ENCODE measurements at regions not wholly inside any gene's neighbourhood (a gene's known extent, or its start where the extent isn't known, plus 50 kb on each side); places are given as distances from the start of the nearest gene placed in this dataset.

DNA sequence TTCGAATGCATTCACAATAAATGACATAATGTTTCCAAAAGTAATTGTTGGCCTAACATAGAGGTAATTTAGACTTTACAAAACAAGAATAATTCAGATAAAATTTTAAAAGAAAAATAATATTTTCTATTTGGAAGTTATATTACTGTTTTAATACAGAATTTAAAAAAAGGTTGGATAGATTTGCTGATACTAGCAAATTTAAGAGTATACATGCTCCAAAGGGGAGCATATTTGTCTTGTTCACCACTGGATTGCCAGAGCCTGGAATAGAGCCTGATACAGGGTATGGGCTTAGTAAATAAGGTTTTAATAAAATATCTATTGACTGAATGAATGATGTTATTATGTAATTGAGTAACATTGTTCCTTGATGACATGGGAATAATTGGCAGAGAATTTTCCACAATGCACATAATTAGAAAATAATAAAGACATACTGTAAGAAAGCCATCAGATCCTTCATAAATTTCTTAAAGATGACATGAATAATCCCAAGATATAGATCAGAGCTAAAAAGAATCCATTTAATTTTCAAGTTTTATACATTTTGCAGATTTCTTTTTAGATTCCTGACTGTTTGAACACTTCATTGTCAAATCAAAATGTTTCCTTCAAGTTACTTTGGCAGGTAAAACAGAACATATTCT lies 305.3 kb downstream of the SLC6A15 start:
- FAIRE-seq, result no peak
- no peak for DNase-seq (ENCODE audit: insufficient read length, low spot score)

DNA sequence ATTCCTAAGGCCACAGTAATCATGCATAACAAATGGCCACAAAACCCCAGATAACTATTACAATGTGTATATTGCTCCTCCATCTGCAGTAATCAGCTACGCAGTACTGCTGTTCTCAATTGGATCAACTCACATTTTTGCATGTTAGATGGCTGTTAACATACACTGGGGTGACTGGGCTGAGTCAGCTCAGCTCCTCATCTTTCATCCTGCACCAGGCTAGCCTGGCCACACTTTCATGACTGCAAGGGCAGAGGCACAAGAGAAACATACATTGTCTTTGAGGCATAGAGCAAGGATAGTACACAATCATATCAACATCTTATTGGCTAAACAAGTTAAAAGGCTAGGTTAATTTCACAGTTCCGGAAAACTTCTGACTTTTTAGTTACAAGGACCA lies 306.6 kb downstream of the SLC6A15 start:
- no peak for FAIRE-seq

DNA sequence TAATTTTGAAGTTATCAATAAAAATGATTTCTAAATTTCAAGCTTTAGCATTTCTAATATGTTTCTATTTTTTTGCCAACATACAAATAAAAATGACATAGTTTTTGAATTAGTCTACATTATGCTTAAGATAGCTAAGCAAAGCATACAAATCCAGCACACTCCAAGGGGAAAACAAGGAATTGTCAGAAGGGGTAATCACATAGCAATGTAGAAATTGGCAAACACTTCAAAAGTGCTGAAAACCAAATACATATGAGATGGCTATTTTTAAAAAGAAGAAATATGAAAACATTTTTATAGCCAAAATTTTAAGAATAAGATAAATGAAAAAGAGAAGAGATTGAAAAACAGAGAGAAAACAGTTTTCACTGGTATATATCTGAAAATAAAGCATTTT lies 308.0 kb downstream of the SLC6A15 start:
- FAIRE-seq (no peak), DNase-seq (ENCODE audit: insufficient read length, low spot score) (no peak)

More for the DNA sequence above, 306.6 kb downstream of the SLC6A15 start:
- DNase-seq (ENCODE audit: insufficient read length, low spot score), result no peak

DNA sequence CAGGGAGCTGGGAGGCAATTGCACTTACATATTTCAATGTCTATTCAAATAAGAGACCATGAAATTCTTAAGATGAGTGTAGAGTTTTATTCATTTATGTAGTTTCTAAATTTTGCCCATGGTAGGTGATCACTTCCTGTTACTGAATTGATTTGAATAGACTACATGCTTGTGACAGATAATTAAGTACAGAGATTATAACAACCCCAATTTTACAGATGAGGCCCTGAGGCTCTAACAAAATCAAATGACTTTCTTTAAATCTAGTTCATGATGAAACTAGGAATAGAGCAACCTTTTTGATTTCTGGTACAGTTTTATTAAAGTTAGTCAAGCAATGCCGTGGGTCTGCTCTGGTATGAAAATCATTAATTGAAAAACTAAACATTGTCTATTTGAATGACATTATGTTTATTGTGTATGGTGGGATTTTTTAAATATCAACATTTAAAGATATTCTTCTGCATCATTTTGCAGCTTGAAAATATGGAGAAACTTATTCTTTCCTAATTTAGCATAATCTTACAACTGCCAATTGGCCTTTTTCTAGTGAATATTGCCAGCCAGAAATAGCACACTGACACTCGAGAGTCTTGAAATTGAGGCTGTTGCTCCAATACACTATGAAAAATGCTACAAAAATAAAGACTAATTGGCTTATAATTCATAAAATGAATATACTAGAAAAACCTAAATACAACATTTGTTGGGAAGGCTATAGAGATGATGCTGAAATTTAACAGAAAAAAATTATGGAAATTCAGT lies 308.9 kb downstream of the SLC6A15 start:
- FAIRE-seq, result no peak

DNA sequence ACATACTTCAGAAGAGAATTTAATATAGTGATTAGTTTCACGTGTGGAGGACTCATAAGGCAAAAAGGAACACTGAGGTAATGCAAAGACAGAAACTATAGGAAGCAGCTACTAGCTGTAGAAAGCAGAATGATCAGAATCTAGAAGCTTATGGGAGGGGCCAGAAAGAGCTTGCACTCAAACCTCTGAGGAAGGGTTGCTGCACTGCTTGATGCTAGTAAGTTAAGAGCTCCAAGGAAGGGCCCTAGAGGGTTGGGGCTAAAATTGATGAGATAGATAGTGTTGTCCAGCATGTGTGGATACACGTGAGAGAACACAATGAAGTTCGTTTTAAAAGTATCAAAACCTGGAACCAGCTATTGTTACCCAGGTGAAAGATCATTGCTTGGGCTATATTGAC lies 311.1 kb downstream of the SLC6A15 start:
- DNase-seq (ENCODE audit: insufficient read length, low spot score) (no peak), FAIRE-seq (no peak)

More for the DNA sequence above, 308.9 kb downstream of the SLC6A15 start:
- no peak for DNase-seq (ENCODE audit: insufficient read length, low spot score)

DNA sequence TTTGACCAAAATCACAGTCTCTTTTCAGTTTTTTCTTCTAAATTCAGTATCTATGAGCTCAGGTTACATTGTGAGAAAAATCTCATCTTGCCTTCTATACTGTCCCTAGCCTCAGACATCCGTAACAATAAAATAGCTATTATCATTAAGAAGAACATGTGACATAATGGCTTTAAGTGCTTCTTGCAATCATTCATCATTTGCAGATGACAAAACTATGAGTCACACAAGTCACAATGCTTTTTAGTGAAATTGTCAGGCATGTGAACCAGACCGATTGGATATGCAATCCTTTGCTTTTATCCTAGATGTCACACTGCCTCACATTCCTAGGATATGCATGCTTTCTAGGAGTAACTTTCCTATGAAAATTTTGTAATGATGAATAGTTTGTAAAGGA lies 313.1 kb downstream of the SLC6A15 start:
- DNase-seq (ENCODE audit: insufficient read length, low spot score), result no peak
- no peak for FAIRE-seq

DNA sequence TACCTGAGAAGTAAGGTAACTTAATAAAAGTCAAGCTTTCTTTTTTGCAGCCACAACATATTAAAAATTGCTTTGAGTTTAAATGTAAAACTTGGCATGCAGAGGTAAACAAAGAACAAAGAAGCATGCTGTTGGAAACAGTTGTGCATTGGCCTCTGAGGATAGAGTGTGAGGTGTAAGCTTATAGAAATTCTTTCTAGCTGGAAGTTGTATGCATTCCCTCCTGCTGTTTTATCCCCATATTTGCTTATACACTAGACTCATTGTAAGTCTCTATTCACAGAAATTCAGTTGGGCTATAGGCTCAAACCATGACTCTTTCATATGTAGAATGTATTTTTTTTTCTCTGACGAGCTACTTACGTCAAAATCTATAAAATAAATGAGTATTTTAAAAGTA lies 316.3 kb downstream of the SLC6A15 start:
- FAIRE-seq (no peak), DNase-seq (ENCODE audit: insufficient read length, low spot score) (no peak)

DNA sequence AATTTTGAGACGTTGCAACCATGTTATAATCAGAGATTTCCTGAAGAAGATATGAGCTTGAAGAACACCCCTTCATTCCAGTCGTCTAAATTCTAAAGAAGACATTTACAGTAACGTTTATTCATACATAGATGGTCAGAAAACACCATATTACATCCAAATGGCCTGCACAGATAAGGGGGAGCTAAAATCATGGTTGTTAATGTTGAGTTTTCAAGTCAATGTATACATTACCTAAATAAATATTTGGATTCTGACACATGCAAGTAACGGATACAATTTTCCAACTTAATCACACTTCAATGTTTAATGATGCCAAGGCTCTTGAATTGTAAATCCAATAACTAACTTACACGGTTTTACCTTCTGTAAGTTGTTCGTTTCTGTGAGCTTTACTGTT lies 318.4 kb downstream of the SLC6A15 start:
- FAIRE-seq (no peak), DNase-seq (ENCODE audit: insufficient read length, low spot score) (no peak)

DNA sequence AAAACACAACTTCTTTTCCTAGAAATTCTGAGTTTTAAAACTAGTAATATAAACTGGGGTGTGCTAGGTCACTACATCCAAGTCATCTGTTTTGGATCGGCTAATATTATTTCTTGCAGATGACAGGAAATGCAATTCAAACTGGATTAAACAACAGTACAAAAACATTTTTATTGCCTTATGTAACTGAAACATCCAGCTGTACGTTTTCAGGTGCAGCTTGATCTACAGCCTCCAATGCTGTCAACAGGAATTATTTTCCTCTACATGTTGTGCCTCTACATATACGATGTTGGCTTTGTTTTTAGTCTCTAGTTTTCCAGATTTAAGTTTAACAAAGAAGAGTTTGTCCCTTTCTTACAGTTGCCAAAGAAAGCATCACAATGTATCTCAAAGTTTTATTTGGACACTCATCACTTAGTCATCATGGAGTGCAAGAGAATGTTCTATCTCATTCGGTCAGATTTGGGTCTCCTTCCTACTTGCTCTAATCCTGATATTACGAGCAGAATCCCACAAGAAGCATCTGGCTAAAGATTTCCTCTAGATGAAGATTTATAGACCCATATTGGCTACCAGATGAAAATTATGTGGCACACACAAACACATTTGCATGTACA lies 326.7 kb downstream of the SLC6A15 start:
- DNase-seq (ENCODE audit: insufficient read length, low spot score) (no peak), FAIRE-seq (no peak)

DNA sequence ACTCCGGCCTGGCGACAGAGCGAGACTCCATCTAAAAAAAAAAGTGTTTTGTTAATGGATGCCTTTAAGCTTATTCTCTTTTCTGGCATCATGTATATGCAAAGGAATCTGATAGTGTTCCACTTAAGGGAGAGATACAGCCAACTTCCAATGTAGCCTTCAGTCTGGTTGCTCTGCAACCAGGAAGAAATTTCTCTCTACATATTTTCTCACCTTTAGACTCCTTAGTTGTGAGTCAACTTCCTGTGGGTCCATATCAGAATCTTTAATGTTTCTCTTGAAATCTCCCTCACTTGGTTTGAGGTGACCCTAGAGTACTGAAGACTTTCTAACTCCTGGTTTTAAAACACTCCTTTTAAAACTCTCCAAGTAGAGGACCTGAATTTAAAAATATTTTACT lies 340.4 kb downstream of the SLC6A15 start:
- DNase-seq (ENCODE audit: insufficient read length, low spot score), result no peak
- FAIRE-seq, result no peak

DNA sequence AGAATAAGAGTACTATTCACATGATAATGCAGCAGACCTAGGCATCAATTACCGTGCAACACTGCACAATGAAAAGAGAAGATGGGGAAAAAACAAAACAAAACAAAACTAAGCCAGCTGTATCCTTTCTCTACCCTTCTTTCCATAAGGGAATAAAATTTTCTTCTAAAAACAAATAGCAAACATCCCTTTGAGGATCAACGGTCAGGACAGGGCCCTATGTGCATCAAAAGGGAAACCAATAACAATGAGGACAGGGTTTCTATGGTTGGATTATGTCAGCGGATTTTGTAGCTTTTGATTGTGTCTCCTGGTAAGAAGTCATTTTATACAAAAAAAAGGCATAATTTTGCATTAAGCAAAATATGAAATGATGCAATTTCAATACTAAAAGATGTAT lies 350.3 kb downstream of the SLC6A15 start:
- FAIRE-seq, result no peak
- DNase-seq (ENCODE audit: insufficient read length, low spot score), result no peak

DNA sequence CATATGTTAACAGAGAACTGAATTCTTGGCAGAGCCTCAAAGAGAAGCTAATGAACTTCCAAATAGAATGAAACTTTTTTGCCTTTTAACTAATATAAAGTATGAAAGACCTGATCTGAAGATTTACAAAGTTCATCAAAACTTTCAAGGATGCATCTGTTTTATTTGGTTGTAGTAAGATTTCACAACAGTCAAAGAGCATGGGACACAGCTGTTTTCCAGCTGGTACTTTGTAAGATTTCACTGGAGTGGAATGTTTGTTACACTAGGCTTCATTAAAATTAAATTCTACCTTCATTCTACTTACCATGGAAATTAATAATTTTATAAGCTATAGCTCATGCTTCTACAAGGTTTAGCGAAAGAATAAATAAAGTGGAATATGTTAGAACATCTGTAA lies 351.2 kb downstream of the SLC6A15 start:
- FAIRE-seq (no peak), DNase-seq (ENCODE audit: insufficient read length, low spot score) (no peak)

DNA sequence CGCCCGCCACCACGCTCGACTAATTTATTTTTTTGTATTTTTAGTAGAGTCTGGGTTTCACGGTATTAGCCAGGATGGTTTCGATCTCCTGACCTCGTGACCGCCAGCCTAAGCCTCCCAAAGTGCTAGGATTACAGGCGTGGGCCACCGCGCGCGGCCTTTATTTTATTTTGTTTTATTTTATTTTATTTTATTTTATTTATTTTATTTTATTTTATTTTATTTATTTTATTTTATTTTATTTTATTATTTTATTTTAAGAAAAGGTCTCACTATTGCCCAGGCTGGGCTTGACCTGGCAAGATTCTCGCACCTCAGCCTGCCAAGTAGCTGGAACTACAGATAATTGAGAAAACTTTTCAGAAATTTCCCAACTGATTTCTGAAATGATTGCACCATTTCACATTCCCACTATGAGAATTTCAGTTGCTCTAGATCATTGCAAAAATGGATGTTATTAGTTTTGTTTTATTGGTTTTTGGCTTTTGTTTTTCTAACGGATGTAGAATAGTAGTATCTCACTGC lies 358.3 kb downstream of the SLC6A15 start:
- FAIRE-seq (no peak), DNase-seq (ENCODE audit: insufficient read length, low spot score) (no peak)

DNA sequence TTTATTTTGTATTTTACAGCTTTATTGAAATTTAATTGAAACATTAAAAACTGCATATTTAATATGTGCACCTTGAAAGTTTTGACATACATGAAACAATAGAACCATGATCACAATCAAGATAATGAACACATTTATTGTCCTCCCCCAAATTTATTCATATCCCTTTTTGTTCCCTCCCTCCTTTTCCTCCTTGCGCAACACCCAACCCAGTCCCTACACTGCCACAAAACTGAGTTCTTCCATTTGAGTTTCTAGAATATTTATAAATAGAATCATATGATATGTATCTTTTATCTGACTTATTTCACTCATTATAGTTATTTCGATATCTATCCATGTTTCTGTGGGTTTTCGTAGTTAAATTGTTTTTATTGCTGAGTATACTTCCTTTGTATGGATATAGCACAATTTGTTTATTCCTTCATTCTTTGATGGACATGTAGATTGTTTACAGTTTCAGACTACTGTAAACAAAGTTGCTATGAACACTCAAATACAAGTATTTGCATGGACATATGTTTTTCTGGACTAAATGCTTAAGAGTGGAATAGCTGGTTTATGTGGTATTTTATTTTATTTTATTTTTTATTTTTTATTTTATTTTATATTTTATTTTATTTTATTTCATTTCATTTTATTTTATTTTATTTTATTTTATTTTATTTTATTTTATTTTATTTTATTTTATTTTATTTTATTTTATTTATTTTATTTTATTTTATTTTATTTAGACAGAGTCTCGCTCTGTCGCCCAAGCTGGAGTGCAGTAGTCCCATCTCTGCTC lies 359.1 kb downstream of the SLC6A15 start:
- no peak for DNase-seq (ENCODE audit: insufficient read length, low spot score)
- FAIRE-seq, result no peak

DNA sequence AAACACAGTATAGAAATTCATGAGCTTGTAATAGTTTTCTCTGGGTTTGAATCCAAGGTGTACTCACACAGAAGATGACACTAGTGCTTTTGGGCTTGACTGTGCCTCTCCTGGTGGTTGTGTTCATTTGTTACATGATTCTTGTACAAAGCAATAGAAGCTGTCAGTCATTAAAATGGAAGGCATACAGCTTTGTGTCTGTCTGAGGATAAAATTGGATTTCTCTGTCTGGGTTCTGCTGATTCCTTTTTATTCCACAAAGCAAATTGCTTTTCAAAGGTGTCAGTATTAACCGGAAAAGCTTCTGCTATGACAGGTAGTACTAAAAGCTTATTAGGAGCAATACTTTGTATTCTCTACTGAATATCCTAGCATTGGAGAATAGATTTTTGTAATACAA lies 361.2 kb downstream of the SLC6A15 start:
- no peak for FAIRE-seq
- no peak for DNase-seq (ENCODE audit: insufficient read length, low spot score)

DNA sequence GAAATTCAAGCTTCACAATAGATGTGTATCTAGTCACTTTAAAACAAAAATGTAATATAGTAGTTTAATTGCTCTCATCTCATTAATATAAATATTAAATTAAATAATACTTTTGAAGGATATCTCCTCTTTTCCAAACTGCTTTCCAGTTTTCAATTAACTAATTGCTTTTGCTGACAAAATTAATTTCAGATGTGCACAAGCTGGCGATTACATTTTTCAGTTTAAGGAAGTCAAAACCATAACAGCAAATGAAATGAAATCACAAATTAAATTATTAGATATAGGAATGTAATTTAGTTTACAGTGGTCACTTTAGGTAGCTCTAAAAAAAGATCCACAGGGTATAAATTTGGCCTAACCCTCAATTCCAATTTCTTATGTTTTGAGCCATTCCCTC lies 362.1 kb downstream of the SLC6A15 start:
- FAIRE-seq (no peak), DNase-seq (ENCODE audit: insufficient read length, low spot score) (no peak)

DNA sequence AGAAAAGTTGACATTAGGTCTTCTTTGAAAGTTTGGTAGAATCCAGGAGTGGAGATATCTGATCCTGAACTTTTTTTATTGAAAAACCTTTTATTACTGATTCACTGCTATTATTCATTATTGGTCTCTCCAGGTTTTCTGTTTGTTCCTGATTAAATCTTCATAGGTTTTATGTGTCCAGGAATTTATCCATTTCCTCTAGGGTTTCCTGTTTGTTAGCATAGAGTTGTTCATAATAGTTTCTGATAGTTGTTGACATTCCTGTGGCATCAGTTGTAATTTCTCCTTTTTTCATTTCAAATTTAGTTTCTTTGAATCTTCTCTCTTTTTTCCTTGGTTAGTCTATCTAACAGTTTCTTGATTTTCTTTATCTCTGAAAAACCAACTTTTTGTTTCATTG lies 370.3 kb downstream of the SLC6A15 start:
- FAIRE-seq, result no peak
- no peak for DNase-seq (ENCODE audit: insufficient read length, low spot score)

DNA sequence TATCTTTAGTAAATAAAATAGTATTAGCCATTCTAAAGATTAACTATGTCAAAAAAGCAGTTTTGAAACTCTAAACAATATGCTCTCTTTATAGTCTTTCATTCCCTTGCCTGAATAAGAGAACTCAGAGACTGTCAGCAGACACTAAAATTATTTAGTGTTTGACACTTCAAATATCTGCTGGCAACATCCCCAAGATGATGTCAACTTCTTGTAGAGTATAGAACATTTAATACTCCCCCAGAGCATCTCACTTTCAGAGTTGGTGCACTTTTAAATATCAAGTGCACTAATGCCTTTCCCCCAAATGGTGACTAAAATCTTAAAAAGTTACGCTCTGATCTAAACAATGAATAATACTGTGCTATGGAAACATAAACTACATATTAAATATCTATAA lies 374.9 kb downstream of the SLC6A15 start:
- FAIRE-seq, result no peak
- no peak for DNase-seq (ENCODE audit: insufficient read length, low spot score)

DNA sequence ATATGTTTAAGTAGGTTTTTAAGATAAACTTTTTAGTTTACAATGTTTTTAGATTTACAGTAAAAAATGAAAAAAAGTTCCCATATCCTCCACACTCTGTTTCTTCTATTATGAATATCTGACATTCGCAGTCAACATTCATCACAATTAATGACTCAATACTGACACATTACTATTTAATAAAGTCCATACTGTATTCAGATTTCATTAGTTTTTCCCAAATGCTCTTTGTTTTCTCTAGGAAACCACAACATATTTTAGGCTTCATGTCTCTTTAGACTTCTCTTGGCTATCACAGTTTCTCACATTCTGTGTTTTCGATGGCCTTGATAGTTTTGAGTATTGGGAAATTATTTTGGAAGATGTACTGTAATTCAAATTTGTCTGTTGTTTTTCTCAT lies 399.8 kb downstream of the SLC6A15 start:
- FAIRE-seq (no peak), DNase-seq (ENCODE audit: insufficient read length, low spot score) (no peak)

DNA sequence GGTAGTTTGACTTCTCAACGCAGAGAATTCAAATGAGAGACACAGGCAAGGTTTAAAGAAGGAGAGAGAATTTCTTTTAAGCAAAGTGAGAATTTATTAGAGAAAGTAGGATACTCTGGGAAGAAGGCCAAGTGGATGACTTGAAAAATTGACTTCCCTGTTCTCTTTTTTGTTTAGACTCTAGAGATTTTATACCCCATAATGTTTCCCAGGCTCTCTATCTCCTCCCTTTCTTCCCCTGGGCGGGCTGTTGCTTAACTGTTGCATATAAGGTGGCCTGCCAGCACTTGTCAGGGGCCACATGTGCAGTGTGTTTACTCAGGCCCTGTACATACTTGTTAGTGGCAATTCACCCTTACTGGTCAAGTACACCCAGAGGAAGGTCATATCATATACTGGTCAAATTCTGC lies 403.7 kb downstream of the SLC6A15 start:
- DNase-seq (ENCODE audit: insufficient read length, low spot score) (no peak), FAIRE-seq (no peak)
